ENCODE measurements at regions not wholly inside any gene's neighbourhood (a gene's known extent, or its start where the extent isn't known, plus 50 kb on each side); places are given as distances from the start of the nearest gene placed in this dataset.

DNA sequence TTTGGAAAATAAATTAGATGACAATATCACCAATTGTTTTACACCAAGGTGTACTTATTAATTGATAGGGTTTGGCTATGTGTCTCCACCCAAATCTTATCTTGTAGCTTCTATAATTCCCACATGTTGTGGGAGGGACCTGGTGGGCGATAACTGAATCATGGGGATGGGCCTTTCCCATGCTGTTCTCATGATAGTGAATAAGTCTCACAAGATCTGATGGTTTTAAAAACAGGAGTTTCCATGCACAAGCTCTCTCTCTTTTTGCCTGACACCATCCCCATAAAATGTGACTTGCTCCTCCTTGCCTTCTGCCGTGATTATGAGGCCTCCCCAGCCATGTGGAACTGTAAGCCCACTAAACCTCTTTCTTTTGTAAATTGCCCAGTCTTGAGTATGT, 131.0 kb upstream of the LMO4 start:
- ChIA-PET CTCF (no interaction called here), POLR2A (no interaction called here)
- no peak overlapping the region for H3K4me3 ChIP-seq (ENCODE audit: low read depth, low read length)
- no peak for TF ChIP-seq CTCF (IDR thresholded peaks at IDR 0.05; ENCODE audit: insufficient read depth, low read length, missing control alignments)
- no peak for DNase-seq (ENCODE audit: low read depth, low spot score)

DNA sequence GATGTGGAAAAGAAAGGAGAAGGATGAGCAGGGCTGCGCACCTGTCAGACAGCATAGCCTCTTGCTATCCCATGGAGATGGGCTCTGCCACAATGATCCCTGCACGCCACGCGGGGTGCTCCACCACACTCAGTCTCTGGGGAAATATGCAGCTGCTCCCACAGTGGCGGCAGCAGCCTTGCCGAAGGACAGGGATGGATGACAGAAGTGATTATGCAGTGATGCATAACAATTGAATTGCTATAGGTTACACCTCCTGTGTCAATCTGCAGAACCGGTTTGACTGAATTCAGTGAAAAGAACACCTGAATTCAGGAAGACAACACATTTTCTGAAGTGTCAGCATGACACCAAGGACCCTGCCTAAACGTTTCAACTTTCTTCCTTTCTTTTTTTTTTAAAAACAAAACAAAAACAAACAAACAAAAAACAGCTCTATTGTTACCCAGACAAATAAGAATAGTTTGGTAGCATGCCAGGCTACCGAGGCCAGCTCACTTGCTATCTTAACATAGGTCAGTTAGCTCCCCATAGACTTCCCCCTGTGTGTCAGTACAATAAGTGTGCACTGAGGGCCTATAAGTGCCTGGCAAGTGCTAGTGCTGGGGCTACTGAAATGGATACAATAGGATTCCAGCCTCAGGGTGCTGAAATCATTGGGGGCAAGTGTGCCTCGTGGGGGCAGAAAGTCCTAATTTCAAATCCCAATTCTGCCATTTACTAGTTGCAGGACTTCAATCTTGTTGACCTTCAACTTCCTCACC, 127.6 kb upstream of the LMO4 start:
- H3K4me3 ChIP-seq (ENCODE audit: low read depth, low read length), result no peak overlapping the region
- CTCF ChIA-PET, result interaction anchor here (1.7 kb wide), 1 partner anchor 10 kb away, joined by 4 read pairs; no protein-coding TSS in a partner anchor
- POLR2A ChIA-PET, result no interaction called here
- TF ChIP-seq CTCF (IDR thresholded peaks at IDR 0.05; ENCODE audit: insufficient read depth, low read length, missing control alignments), result no peak
- no peak for DNase-seq (ENCODE audit: low read depth, low spot score)

- CTCF ChIA-PET, result no interaction called here
- no peak for DNase-seq (ENCODE audit: low read depth, low spot score)
- POLR2A ChIA-PET, result no interaction called here
- no peak overlapping the region for H3K4me3 ChIP-seq (ENCODE audit: low read depth, low read length)
- no peak for TF ChIP-seq CTCF (IDR thresholded peaks at IDR 0.05; ENCODE audit: insufficient read depth, low read length, missing control alignments)
These were observed 126.9 kb upstream of the LMO4 start for GRCh38 chr1:87201768-87202167.

DNA sequence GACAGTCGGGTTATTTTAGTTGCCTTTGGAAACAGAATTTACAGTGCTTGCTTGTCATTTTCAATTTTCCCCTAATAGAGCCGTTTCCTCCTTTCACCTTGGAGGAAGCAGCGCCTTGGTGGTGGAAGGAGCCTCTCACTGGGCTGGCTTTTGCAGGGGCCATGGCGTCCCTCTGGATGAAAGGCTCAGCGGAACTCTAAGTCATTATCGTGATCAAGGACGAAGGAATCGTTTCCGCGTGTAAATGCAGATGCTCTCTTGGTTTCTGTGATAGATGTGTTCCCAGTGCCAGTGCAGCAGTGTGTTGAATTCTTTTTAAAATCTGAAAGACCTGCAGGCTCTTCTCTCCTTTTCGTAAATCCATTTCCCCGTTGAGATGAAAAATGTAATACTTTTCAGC, 126.2 kb upstream of the LMO4 start:
- ChIA-PET POLR2A (no interaction called here), CTCF (no interaction called here)
- no peak overlapping the region for H3K4me3 ChIP-seq (ENCODE audit: low read depth, low read length)
- TF ChIP-seq CTCF (IDR thresholded peaks at IDR 0.05; ENCODE audit: insufficient read depth, low read length, missing control alignments), result no peak
- no peak for DNase-seq (ENCODE audit: low read depth, low spot score)

DNA sequence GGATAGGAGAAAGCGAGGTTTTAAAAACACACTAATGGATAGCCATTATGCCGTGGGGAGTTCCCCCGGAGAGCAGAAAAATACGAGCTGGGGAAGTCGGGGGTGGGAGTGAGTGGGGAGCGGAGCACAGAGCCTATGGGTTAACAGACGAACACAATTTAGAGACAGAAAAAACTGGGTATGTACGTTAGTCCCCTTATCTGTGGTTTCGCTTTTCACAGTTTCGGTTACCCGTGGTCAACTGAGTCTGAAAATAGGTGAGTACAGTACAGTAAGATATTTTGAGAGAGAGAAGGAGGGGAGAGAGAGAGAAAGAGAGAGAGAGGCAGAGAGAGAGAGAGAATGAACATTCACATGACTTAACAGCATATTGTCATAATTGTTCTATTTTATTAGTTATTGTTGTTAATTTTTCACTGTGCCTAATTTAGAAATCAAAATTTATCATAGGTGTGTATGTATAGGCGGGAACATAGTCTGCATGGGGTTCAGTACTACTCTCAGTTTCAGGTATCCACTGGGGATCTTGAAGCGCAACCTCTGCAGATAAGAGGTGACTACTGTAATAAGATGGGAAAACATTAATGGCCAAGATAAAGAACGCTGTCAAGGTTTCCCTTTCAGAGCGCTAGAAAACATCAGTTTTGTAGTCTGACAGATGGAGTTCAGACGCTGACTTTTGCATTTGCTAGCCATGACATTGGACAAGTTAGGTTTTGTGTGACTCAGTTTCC, 125.6 kb upstream of the LMO4 start:
- ChIA-PET POLR2A (no interaction called here), CTCF (interaction anchor here (1.5 kb wide), 1 partner anchor 51 kb away, joined by 3 read pairs; no protein-coding TSS in a partner anchor)
- H3K4me3 ChIP-seq (ENCODE audit: low read depth, low read length), result no peak overlapping the region
- TF ChIP-seq CTCF (IDR thresholded peaks at IDR 0.05; ENCODE audit: insufficient read depth, low read length, missing control alignments), result no peak
- DNase-seq (ENCODE audit: low read depth, low spot score), result no peak

DNA sequence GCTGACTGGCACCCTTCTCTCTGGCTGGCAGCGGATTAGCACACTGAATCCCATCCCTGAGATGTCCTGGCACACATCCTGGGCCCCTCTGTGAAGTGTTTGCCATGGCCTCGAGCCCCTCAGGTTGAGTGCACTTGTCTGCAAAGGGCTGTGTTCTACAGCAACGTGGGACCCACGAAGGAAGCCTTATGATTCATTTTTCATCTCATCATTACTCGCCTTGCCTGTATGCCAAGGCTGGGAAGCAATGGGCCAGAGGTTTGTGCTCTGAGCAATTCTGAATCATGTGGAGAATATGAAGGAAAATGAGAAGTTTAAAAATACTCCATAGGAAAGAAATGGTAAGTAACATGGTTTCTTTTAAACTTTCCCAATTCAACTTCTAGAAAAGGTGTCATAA, 124.8 kb upstream of the LMO4 start:
- CTCF ChIA-PET, result interaction anchor here (0.9 to 1.5 kb wide), 3 partner anchors 18 to 54 kb away, joined by 3 to 4 read pairs (median 3); no protein-coding TSS in a partner anchor
- no peak for DNase-seq (ENCODE audit: low read depth, low spot score)
- no peak for TF ChIP-seq CTCF (IDR thresholded peaks at IDR 0.05; ENCODE audit: insufficient read depth, low read length, missing control alignments)
- POLR2A ChIA-PET, result no interaction called here
- no peak overlapping the region for H3K4me3 ChIP-seq (ENCODE audit: low read depth, low read length)

All from AG04449 (cell line).